Suprapubic skin (tissue), 3 donors: ENCODE measurements at regions not wholly inside any gene's neighbourhood (a gene's known extent, or its start where the extent isn't known, plus 50 kb on each side); places are given as distances from the start of the nearest gene placed in this dataset.

Experiments used
- POLR2AphosphoS5 ChIP-seq, 3 donors: sonication (generic); formaldehyde crosslinking; IDR thresholded peaks; one replicate each; pipeline ENCODE4 v1.6.1; 2017; ENCODE audit warnings: antibody characterized with exemption in 3 of 3
- TF ChIP-seq, protein P1 (sequence below), 2 donors: fragments of 200-600 bp in 1 of 2; fragments of 450-650 bp in 1 of 2; sonication (generic) in 1 of 2; IDR thresholded peaks; one replicate each; pipeline ENCODE4 v1.5.1; 2016 to 2019; ENCODE audit warnings: antibody characterized with exemption in 2 of 2, mild to moderate bottlenecking in 1 of 2, moderate library complexity in 1 of 2

DNA sequence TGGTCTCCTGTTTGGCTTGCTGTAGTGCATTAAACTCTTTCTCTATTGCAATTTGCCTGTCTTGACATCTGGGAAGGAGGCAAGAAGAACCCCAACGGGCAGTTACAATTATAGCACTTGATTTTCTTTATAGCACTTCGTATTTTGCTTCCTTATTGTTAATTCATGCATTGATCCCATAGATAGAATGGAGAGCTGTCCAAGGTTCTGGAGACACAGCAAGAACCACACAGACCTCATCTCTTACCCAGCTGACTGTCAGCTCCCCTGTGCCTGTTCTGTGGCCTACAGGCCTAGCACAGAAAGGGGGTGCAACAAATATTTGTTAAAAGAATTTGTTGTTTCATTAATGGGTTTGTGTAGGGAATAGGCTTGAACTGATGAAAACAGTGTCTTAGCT is 194.3 kb downstream of the GALNT1 start:
- TF ChIP-seq, protein P1, sequence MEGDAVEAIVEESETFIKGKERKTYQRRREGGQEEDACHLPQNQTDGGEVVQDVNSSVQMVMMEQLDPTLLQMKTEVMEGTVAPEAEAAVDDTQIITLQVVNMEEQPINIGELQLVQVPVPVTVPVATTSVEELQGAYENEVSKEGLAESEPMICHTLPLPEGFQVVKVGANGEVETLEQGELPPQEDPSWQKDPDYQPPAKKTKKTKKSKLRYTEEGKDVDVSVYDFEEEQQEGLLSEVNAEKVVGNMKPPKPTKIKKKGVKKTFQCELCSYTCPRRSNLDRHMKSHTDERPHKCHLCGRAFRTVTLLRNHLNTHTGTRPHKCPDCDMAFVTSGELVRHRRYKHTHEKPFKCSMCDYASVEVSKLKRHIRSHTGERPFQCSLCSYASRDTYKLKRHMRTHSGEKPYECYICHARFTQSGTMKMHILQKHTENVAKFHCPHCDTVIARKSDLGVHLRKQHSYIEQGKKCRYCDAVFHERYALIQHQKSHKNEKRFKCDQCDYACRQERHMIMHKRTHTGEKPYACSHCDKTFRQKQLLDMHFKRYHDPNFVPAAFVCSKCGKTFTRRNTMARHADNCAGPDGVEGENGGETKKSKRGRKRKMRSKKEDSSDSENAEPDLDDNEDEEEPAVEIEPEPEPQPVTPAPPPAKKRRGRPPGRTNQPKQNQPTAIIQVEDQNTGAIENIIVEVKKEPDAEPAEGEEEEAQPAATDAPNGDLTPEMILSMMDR (IDR thresholded peaks at IDR 0.05): no peak
- no peak for TF ChIP-seq POLR2AphosphoS5 (IDR thresholded peaks at IDR 0.05)
